Peyer's patch (tissue), 4 donors: ENCODE measurements at regions not wholly inside any gene's neighbourhood (a gene's known extent, or its start where the extent isn't known, plus 50 kb on each side); places are given as distances from the start of the nearest gene placed in this dataset.

Experiments
- POLR2A ChIP-seq, 2 donors: fragments of 450-650 bp; IDR thresholded peaks; one replicate each; pipeline ENCODE4 v1.5.1; 2017; ENCODE audit warnings: antibody characterized with exemption in 2 of 2, mild to moderate bottlenecking in 2 of 2, moderate library complexity in 2 of 2
- TF ChIP-seq, protein P1 (sequence below), 6 experiments: fragments of 450-650 bp in 4 of 6; fragments of 200-600 bp in 2 of 6; sonication (generic) in 1 of 6; IDR thresholded peaks; one replicate each; pipeline ENCODE4 v1.5.1; 2017 to 2019; ENCODE audit warnings: antibody characterized with exemption in 6 of 6, mild to moderate bottlenecking in 3 of 6, moderate library complexity in 1 of 6

DNA sequence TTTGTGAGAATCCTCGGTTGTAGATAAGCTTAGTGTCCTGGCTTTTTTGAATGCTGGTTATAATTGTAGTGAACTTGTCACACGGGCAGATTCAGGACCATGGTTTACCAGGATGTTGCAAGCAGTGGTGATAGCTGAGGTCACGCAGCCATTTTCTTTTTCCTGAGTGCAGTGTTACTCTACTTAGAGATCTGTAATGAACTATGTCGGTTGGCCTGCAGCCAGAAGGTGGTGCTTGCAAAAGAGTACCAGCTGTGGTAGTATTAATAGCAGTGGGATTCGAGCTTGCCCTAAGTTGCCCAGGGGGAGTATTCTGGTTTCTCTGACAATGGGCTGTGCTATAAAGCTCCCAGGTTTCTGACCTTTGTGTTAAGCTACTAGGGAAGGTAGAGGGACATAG is 368.9 kb downstream of the SLITRK2 start:
- TF ChIP-seq POLR2A (IDR thresholded peaks at IDR 0.05) = no peak
- TF ChIP-seq, protein P1, sequence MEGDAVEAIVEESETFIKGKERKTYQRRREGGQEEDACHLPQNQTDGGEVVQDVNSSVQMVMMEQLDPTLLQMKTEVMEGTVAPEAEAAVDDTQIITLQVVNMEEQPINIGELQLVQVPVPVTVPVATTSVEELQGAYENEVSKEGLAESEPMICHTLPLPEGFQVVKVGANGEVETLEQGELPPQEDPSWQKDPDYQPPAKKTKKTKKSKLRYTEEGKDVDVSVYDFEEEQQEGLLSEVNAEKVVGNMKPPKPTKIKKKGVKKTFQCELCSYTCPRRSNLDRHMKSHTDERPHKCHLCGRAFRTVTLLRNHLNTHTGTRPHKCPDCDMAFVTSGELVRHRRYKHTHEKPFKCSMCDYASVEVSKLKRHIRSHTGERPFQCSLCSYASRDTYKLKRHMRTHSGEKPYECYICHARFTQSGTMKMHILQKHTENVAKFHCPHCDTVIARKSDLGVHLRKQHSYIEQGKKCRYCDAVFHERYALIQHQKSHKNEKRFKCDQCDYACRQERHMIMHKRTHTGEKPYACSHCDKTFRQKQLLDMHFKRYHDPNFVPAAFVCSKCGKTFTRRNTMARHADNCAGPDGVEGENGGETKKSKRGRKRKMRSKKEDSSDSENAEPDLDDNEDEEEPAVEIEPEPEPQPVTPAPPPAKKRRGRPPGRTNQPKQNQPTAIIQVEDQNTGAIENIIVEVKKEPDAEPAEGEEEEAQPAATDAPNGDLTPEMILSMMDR (IDR thresholded peaks at IDR 0.05) = no peak
